ENCODE measurements at regions not wholly inside any gene's neighbourhood (a gene's known extent, or its start where the extent isn't known, plus 50 kb on each side); places are given as distances from the start of the nearest gene placed in this dataset.

GRCh38 chr6:3566812-3567211 is 110.0 kb upstream of the SLC22A23 start:
- TF ChIP-seq EP300 (IDR thresholded peaks at IDR 0.05) (no peak), CTCF (IDR thresholded peaks at IDR 0.05) (no peak), POLR2AphosphoS5 (IDR thresholded peaks at IDR 0.05) (no peak)
